ENCODE measurements at regions not wholly inside any gene's neighbourhood (a gene's known extent, or its start where the extent isn't known, plus 50 kb on each side); places are given as distances from the start of the nearest gene placed in this dataset.
"Not testable (repeated sequence)": the region's sequence is repeated elsewhere in the genome, so short reads cannot be mapped to it uniquely, and the experiment has no call there.

GRCh38 chr17:33871720-33872540 is 383.2 kb upstream of the CCL2 start:
- in situ Hi-C loops (cut with HindIII; ENCODE audit: low pct_unique_long_range_greater_than_20kb, low sequenced_read_pairs) = no loop called here

GRCh38 chr17:33873201-33873617 is 381.9 kb upstream of the CCL2 start:
- no peak for DNase-seq (ENCODE audit: low read depth)

More at GRCh38 chr17:33871720-33872540, 383.2 kb upstream of the CCL2 start:
- peak; percentile 87 for DNase-seq (ENCODE audit: low read depth)

GRCh38 chr17:33874617-33875060 is 380.4 kb upstream of the CCL2 start:
- in situ Hi-C loops (cut with HindIII; ENCODE audit: low pct_unique_long_range_greater_than_20kb, low sequenced_read_pairs) = no loop called here
- peak; percentile 19 for DNase-seq (ENCODE audit: low read depth)

More at GRCh38 chr17:33873201-33873617, 381.9 kb upstream of the CCL2 start:
- in situ Hi-C loops (cut with HindIII; ENCODE audit: low pct_unique_long_range_greater_than_20kb, low sequenced_read_pairs) = no loop called here

- in situ Hi-C loops (cut with HindIII; ENCODE audit: low pct_unique_long_range_greater_than_20kb, low sequenced_read_pairs) = no loop called here
- DNase-seq (ENCODE audit: low read depth) = no peak
Observed at GRCh38 chr17:33875973-33876372, 379.1 kb upstream of the CCL2 start.

- in situ Hi-C loops (cut with HindIII; ENCODE audit: low pct_unique_long_range_greater_than_20kb, low sequenced_read_pairs) = not testable (repeated sequence)
Observed at GRCh38 chr17:33882273-33882672, 372.8 kb upstream of the CCL2 start.

GRCh38 chr17:33882677-33883076 is 372.4 kb upstream of the CCL2 start:
- DNase-seq (ENCODE audit: low read depth); in situ Hi-C loops (cut with HindIII; ENCODE audit: low pct_unique_long_range_greater_than_20kb, low sequenced_read_pairs): not testable (repeated sequence)

More at GRCh38 chr17:33882273-33882672, 372.8 kb upstream of the CCL2 start:
- not testable (repeated sequence) for DNase-seq (ENCODE audit: low read depth)

GRCh38 chr17:33888455-33888854 is 366.6 kb upstream of the CCL2 start:
- no peak for DNase-seq (ENCODE audit: low read depth)
- in situ Hi-C loops (cut with HindIII; ENCODE audit: low pct_unique_long_range_greater_than_20kb, low sequenced_read_pairs) = no loop called here

- in situ Hi-C loops (cut with HindIII; ENCODE audit: low pct_unique_long_range_greater_than_20kb, low sequenced_read_pairs) = no loop called here
- no peak for DNase-seq (ENCODE audit: low read depth)
Observed at GRCh38 chr17:33889040-33889439, 366.0 kb upstream of the CCL2 start.

GRCh38 chr17:33889766-33890165 is 365.3 kb upstream of the CCL2 start:
- in situ Hi-C loops (cut with HindIII; ENCODE audit: low pct_unique_long_range_greater_than_20kb, low sequenced_read_pairs) = no loop called here
- DNase-seq (ENCODE audit: low read depth) = no peak

GRCh38 chr17:33892717-33893591 is 362.1 kb upstream of the CCL2 start:
- DNase-seq (ENCODE audit: low read depth) = no peak
- in situ Hi-C loops (cut with HindIII; ENCODE audit: low pct_unique_long_range_greater_than_20kb, low sequenced_read_pairs) = no loop called here

- in situ Hi-C loops (cut with HindIII; ENCODE audit: low pct_unique_long_range_greater_than_20kb, low sequenced_read_pairs) = no loop called here
- DNase-seq (ENCODE audit: low read depth) = no peak
Observed at GRCh38 chr17:33895491-33895890, 359.6 kb upstream of the CCL2 start.

GRCh38 chr17:33896263-33896662 is 358.8 kb upstream of the CCL2 start:
- DNase-seq (ENCODE audit: low read depth) = no peak
- in situ Hi-C loops (cut with HindIII; ENCODE audit: low pct_unique_long_range_greater_than_20kb, low sequenced_read_pairs) = no loop called here

GRCh38 chr17:33901085-33901484 is 354.0 kb upstream of the CCL2 start:
- no peak for DNase-seq (ENCODE audit: low read depth)
- in situ Hi-C loops (cut with HindIII; ENCODE audit: low pct_unique_long_range_greater_than_20kb, low sequenced_read_pairs) = no loop called here

GRCh38 chr17:33902901-33903449 is 352.1 kb upstream of the CCL2 start:
- no peak for DNase-seq (ENCODE audit: low read depth)
- in situ Hi-C loops (cut with HindIII; ENCODE audit: low pct_unique_long_range_greater_than_20kb, low sequenced_read_pairs) = no loop called here

GRCh38 chr17:33904476-33904875 is 350.6 kb upstream of the CCL2 start:
- in situ Hi-C loops (cut with HindIII; ENCODE audit: low pct_unique_long_range_greater_than_20kb, low sequenced_read_pairs) = no loop called here
- DNase-seq (ENCODE audit: low read depth) = no peak

GRCh38 chr17:33905338-33905800 is 349.7 kb upstream of the CCL2 start:
- in situ Hi-C loops (cut with HindIII; ENCODE audit: low pct_unique_long_range_greater_than_20kb, low sequenced_read_pairs) = no loop called here

GRCh38 chr17:33908363-33909064 is 346.6 kb upstream of the CCL2 start:
- in situ Hi-C loops (cut with HindIII; ENCODE audit: low pct_unique_long_range_greater_than_20kb, low sequenced_read_pairs) = no loop called here
- DNase-seq (ENCODE audit: low read depth) = no peak

More at GRCh38 chr17:33905338-33905800, 349.7 kb upstream of the CCL2 start:
- DNase-seq (ENCODE audit: low read depth) = no peak

- in situ Hi-C loops (cut with HindIII; ENCODE audit: low pct_unique_long_range_greater_than_20kb, low sequenced_read_pairs) = no loop called here
- DNase-seq (ENCODE audit: low read depth) = no peak
Observed at GRCh38 chr17:33910200-33910857, 344.8 kb upstream of the CCL2 start.

All from Caki2 (cell line).